ENCODE measurements at regions not wholly inside any gene's neighbourhood (a gene's known extent, or its start where the extent isn't known, plus 50 kb on each side); places are given as distances from the start of the nearest gene placed in this dataset.

- DNase-seq (ENCODE audit: low spot score) = no peak
Observed at GRCh38 chr12:113766131-113766878, 199.8 kb downstream of the RBM19 start.

DNA sequence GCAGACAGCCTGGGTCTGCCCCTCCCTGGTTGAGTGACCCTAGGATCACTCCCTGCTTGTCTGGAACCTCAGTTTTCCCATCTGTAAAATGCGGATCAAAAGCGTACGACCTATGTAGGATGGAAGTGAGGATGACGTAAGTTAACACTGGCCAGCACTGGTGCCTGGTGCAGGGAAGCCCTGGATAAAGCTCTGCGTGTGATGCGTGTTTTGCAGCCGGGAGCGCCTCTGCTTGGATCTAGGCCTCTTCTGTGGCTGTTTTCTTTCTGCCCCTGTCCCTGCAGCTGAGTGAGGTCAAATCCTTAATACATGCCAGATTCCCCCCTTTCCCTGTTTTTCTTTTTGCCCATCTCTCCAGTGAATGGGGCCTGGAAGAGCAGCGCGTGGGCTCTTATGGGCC, 201.5 kb downstream of the RBM19 start:
- DNase-seq (ENCODE audit: low spot score) = no peak

GRCh38 chr12:113762882-113763816, 203.0 kb downstream of the RBM19 start:
- no peak for DNase-seq (ENCODE audit: low spot score)

DNA sequence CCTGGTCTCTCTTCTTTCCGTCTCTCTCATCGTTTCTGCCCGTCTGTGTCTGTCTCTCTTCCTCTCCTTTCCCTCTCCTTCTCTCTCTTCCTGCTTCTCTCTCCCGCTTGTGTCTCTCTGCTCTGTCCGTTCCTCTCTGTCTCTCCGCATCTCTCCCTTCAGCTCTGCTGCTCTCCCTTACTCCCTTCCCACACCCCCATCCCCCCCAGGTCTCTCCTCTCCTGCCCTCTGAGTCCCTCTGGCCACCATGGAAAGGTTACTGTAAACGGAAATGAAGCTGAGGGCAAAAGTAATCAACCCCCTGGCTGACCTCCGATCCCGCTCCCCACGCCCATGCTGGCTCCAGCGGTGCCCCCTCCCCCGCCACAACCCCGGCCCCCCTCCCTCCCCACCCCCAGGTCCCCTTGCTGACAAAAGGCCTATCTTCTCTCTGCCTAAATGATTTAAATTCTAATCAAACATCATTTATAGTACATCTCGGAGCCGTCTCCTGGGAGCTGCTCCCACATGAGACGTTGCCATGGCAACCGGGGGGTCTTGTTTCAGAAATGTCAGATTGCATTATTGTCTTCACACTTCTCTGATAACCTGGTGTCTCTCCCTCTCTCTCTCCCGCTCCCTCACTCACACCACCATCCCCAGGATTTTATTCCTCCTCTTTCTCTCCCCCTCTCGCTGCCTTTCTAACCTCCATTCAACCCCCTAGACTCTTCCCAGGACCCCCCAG, 203.8 kb downstream of the RBM19 start:
- no peak for DNase-seq (ENCODE audit: low spot score)

- no peak for DNase-seq (ENCODE audit: low spot score)
Observed at GRCh38 chr12:113759135-113759534, 207.0 kb downstream of the RBM19 start.

DNA sequence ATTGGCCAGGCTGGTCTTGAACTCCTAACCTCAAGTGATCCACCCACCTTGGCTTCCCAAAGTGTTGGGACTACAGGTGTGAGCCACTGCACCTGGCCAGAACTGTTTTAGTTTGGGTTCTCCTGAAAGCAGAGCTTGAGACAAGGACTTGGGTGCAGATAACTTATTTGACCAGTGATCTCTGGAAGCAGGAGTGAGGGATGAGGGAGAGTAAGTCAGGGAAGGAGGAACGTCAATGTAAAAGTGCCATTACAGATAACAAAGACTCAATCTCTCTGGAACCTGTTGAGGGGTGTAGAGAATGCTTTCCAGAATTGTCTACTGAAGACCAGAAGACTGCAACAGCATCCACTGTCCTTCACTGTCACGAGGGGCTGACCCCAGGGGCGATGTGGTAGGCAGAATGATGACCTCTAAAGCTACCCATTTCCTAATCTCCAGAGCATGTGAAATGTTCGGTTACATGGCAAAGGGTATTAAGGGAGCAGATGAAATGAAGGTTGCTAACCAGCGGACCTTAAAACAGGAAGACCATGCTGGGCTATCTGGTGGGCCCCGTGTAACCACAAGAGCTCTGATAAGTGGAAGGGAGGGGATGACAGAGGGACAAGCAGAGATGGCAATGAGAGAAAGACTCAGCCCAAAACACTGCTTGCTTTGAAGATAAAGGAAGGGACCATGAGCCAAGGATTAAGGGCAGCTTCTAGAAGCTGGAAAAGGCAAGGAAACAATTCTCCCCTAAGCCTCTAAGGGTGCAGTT, 207.8 kb downstream of the RBM19 start:
- DNase-seq (ENCODE audit: low spot score) = no peak

DNA sequence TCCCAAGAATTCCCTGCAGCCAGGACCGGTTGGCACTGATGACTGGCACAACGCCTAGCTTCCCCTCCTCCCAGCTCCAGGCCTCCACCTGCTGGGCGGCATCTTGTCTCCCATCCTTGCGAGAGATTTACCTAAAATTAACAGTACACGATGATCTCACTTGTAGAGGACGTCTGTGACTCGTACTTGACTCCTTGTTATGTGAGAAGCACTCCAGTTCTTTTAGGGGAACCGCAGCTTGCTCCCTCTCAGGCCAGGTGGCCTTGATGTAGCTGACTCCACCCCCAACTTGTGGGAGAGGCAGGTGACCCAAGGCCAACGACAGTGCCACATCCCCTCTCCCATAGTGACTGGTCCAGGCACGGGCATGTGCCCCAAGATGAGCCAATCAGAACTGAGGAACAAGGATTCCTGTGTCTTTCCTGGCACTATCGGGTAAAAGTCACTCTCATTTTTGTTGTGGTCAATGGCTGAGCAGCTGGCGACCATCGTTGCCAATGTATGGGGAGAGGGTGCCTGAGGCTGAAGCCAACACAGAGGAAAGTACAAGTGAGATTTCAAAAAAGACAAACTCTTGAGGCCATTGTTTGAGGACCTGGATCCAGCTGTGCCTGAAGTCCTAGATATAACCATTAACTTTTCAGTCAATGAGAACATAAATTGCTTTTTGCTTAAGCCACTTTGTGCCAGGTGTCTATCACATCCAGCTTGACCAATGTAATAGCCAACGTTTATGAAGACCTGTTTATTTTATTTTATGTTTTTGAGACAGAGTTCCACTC, 208.7 kb downstream of the RBM19 start:
- DNase-seq (ENCODE audit: low spot score) = no peak

DNA sequence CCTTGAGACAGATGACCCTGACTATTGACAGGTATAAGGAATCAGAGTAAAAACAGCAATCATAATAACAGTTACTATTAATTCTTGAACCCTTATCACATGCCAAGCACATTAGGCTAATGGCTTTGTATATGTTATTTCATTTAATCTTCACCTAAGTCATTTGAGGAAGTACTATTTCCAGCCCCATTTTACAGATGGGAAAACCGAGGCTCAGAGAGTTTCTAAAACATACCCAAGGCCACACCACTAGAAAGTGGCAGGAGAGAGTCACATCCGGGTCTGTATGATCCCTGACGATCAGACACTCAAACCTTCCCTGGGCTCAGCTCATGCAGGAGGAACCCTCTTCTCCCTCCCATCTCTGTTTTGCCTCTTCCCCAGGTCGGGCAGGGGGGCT, 209.5 kb downstream of the RBM19 start:
- no peak for DNase-seq (ENCODE audit: low spot score)

DNA sequence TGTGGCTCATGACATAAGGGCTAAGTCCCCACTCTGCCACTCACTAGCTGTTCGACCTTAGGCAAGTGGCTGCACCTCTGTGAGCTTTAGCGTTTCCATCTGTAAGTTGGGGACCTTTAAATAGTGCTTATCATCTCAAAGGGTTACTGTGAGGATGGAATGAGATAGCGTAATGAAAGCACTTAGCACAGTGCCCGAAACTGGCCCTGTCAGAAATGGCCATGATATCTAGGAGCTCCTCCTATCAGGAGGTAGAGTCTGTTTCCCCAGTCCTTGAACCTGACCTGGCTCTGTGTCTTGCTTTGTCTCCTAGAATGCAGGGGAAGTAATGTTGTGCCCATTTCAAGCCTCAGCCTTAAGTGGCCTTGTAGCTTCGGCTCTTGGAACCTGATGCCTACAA, 211.0 kb downstream of the RBM19 start:
- no peak for DNase-seq (ENCODE audit: low spot score)

DNA sequence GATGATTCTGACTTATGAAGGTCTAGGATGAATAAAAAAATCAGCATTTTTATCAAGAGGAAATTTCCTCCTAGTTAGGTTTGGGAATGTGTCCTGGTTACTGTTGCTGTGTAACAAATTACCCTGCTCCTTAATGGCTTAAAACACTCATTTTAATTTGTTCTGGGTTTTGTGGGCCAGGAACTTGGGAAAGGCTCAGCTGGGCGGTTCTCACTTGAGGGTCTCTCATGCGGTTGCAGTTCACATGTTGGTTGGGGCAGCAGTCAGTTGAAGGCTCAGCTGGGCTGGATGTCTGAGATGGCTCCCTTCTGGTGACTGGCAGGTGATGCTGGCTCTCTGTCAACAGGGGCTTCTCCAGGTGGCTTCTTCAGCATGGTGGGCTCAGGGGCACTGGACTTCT, 214.6 kb downstream of the RBM19 start:
- DNase-seq (ENCODE audit: low spot score) = no peak

- DNase-seq (ENCODE audit: low spot score) = no peak
Observed at GRCh38 chr12:113749433-113749815, 216.7 kb downstream of the RBM19 start.

- DNase-seq (ENCODE audit: low spot score) = no peak
Observed at GRCh38 chr12:113748707-113749432, 217.3 kb downstream of the RBM19 start.

GRCh38 chr12:113747017-113747416, 219.1 kb downstream of the RBM19 start:
- no peak for DNase-seq (ENCODE audit: low spot score)

- no peak for DNase-seq (ENCODE audit: low spot score)
Observed at GRCh38 chr12:113744802-113745395, 221.2 kb downstream of the RBM19 start.

DNA sequence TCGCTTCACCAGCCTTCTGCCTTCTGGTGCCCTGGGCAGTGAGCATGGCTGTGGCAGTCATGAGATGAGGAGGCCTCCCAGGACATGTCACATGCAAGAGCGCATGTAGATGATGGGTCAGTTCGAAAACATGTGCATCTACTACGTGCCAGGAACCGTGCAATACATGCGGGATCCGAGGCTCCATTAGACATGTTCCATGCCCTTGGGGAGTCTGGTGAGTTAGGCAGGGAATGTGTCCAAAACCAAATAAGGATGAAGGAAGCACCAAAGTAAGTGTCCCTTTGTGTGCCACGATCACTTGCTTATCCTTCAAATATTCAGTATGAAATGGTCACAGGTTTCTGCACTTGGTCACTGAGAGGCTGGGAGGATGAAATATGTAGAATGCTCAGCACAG, 223.3 kb downstream of the RBM19 start:
- no peak for DNase-seq (ENCODE audit: low spot score)

GRCh38 chr12:113740699-113741098, 225.4 kb downstream of the RBM19 start:
- no peak for DNase-seq (ENCODE audit: low spot score)

GRCh38 chr12:113735131-113735530, 231.0 kb downstream of the RBM19 start:
- no peak for DNase-seq (ENCODE audit: low spot score)

DNA sequence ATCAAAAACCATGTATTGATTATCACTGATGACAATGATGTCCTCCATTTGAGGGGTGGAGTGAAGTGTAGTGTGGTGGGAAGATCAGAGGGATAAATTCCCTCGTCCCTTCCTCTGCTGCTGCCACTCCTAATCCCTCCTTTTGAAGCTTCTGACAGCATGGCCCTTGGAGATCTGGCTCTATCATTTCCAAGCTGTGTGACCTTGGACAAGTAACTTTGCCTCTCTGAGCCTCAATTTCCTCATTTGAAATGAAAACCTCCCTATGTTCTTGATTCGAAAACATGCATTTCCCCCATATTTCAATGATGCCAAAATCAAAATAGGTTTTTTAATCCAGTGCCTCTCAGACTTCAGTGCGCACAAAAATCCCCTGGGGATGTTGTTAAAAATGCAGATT, 231.6 kb downstream of the RBM19 start:
- no peak for DNase-seq (ENCODE audit: low spot score)

DNA sequence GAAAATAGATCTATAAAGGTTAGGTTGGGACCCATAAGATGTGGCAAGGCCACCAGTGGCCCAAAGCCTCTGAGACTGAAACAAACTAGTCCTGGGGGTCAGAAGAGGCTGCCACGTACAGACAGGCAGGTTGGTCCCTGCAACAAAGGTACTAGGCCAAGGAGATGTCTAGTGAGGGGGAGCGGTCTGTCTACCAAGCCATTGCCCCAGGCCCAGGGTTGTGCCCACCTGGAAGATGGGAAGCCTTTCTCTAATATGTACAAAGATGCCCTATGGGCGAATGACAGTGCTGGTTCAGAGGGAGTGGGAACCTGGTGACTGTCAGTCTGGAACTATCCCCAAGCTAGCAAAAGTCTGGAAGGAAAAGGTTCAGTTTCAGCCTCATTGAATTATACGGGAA, 233.2 kb downstream of the RBM19 start:
- no peak for DNase-seq (ENCODE audit: low spot score)

DNA sequence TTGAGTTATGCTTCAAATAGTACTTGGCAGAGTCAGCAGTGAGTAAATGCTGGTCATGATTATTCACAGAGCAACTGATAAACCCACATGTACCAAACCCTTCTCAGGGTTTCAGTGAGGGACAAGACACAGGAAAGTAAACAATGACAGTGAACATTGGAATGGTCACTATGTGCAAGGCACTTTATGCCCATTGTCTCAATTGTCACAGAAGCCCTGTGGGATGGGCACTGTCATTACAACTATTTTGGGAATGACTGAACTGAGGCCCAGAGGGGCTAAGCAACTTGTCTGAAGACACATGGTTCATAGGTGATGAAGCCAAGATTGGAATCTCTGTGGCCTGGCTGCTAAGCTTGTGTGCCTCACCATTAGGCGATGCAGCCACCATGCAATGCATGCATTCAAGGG, 238.5 kb downstream of the RBM19 start:
- peak; percentile 42 for DNase-seq (ENCODE audit: low spot score)

All from GM03348 (cell line).